HG03521 (cell line): ENCODE measurements at regions not wholly inside any gene's neighbourhood (a gene's known extent, or its start where the extent isn't known, plus 50 kb on each side); places are given as distances from the start of the nearest gene placed in this dataset.

Experiments used
- ATAC-seq: cut with Tn5 transposase; IDR thresholded peaks from one replicate; pipeline ENCODE4 v1.9.1; 2021; ENCODE audit warnings: mild to moderate bottlenecking, moderate library complexity; ENCODE audit not compliant: unreplicated experiment

- ATAC-seq: no peak
These were observed 51.6 kb upstream of the PRDM8 start for GRCh38 chr4:80145739-80146138.

GRCh38 chr4:80144676-80145470 lies 52.4 kb upstream of the PRDM8 start:
- no peak for ATAC-seq

- no peak for ATAC-seq
These were observed 54.0 kb upstream of the PRDM8 start for GRCh38 chr4:80143307-80143679.

GRCh38 chr4:80142394-80143306 lies 54.7 kb upstream of the PRDM8 start:
- no peak for ATAC-seq

GRCh38 chr4:80141543-80141942 lies 55.8 kb upstream of the PRDM8 start:
- ATAC-seq: no peak

- ATAC-seq: no peak
These were observed 57.1 kb upstream of the PRDM8 start for GRCh38 chr4:80140194-80140593.

GRCh38 chr4:80139671-80140070 lies 57.6 kb upstream of the PRDM8 start:
- no peak for ATAC-seq

- peak; percentile 89 for ATAC-seq
These were observed 58.5 kb upstream of the PRDM8 start for GRCh38 chr4:80138551-80139538.

GRCh38 chr4:80137631-80138030 lies 59.7 kb upstream of the PRDM8 start:
- no peak for ATAC-seq

GRCh38 chr4:80136270-80136669 lies 61.0 kb upstream of the PRDM8 start:
- ATAC-seq: no peak

GRCh38 chr4:80135702-80136058 lies 61.6 kb upstream of the PRDM8 start:
- ATAC-seq: no peak

- ATAC-seq: no peak
These were observed 62.1 kb upstream of the ANTXR2 start for GRCh38 chr4:80134936-80135701.

GRCh38 chr4:80133240-80133783 lies 60.3 kb upstream of the ANTXR2 start:
- ATAC-seq: no peak

- ATAC-seq: no peak
These were observed 56.8 kb upstream of the ANTXR2 start for GRCh38 chr4:80129785-80130184.

- ATAC-seq: no peak
These were observed 55.9 kb upstream of the ANTXR2 start for GRCh38 chr4:80128941-80129340.

GRCh38 chr4:80127870-80128419 lies 54.9 kb upstream of the ANTXR2 start:
- no peak for ATAC-seq

GRCh38 chr4:80126435-80126834 lies 53.4 kb upstream of the ANTXR2 start:
- ATAC-seq: no peak

GRCh38 chr4:80125252-80126177 lies 52.5 kb upstream of the ANTXR2 start:
- ATAC-seq: peak; percentile 62
